Osteoblast (primary cell): ENCODE measurements at regions not wholly inside any gene's neighbourhood (a gene's known extent, or its start where the extent isn't known, plus 50 kb on each side); places are given as distances from the start of the nearest gene placed in this dataset.

Experiments
- DNase-seq: peaks from one replicate; pipeline ENCODE4 v3.0.0; 2011; ENCODE audit warnings: low spot score, mixed read lengths; ENCODE audit not compliant: insufficient read length; ENCODE audit errors: missing footprints
- H2AFZ ChIP-seq: 2 replicates; pipeline ENCODE4 v1.6.0; 2011; ENCODE audit warnings: mild to moderate bottlenecking, low read length
- H3K27ac ChIP-seq: 2 replicates; pipeline ENCODE4 v1.5.1; 2011; ENCODE audit warnings: mild to moderate bottlenecking, low read depth, low read length, moderate library complexity
- H3K27me3 ChIP-seq: 2 replicates; pipeline ENCODE4 v1.6.0; 2012; ENCODE audit warnings: mild to moderate bottlenecking, control low read depth, inconsistent platforms, low read length, moderate library complexity; ENCODE audit not compliant: insufficient read depth
- H3K36me3 ChIP-seq: 2 replicates; pipeline ENCODE4 v1.5.1; 2011; ENCODE audit warnings: mild to moderate bottlenecking, low read length, control low read depth, moderate library complexity; ENCODE audit not compliant: insufficient read depth
- H3K4me1 ChIP-seq: 2 replicates; pipeline ENCODE4 v1.5.1; 2011; ENCODE audit warnings: mild to moderate bottlenecking, low read length, control low read depth, moderate library complexity; ENCODE audit not compliant: insufficient read depth
- H3K4me2 ChIP-seq: 2 replicates; pipeline ENCODE4 v1.6.0; 2011; ENCODE audit warnings: mild to moderate bottlenecking, low read length; ENCODE audit not compliant: insufficient read depth
- H3K4me3 ChIP-seq: fragments of 200-600 bp; sonication (generic); 3 replicates; pipeline ENCODE4 v1.5.1; 2012; ENCODE audit warnings: mild to moderate bottlenecking, low read length, inconsistent platforms; ENCODE audit not compliant: insufficient read depth
- H3K79me2 ChIP-seq: 2 replicates; pipeline ENCODE4 v1.6.0; 2012; ENCODE audit warnings: mild to moderate bottlenecking, low read length, control low read depth, inconsistent platforms; ENCODE audit not compliant: insufficient read depth
- H3K9me3 ChIP-seq: 2 replicates; pipeline ENCODE4 v1.5.1; 2011; ENCODE audit warnings: low read depth, low read length, control low read depth
- H4K20me1 ChIP-seq: 2 replicates; pipeline ENCODE4 v1.6.0; 2012; ENCODE audit warnings: mild to moderate bottlenecking, low read length, control low read depth; ENCODE audit not compliant: insufficient read depth
- CTCF ChIP-seq: IDR thresholded peaks from 2 replicates; pipeline ENCODE4 v1.5.1; 2011; ENCODE audit warnings: mild to moderate bottlenecking, low read depth, low read length, moderate library complexity; ENCODE audit errors: extremely low read depth

- Histone ChIP-seq H3K4me3 (no peak overlapping the region), H2AFZ (no peak overlapping the region), H3K27ac (no peak overlapping the region), H3K9me3 (no peaks in the 10 kb centered on the region), H3K4me1 (no peaks in the 10 kb centered on the region), H4K20me1 (no peaks in the 10 kb centered on the region), H3K4me2 (no peak overlapping the region), H3K36me3 (no peaks in the 10 kb centered on the region), H3K79me2 (no peaks in the 10 kb centered on the region), H3K27me3 (peaks cover 16% of the 10 kb centered on the region)
- no peak for TF ChIP-seq CTCF
- DNase-seq, result peak; percentile 68
These were observed 168.8 kb downstream of the RCN1 start for GRCh38 chr11:32259641-32260081.

- Histone ChIP-seq H3K36me3 (no peaks in the 10 kb centered on the region), H3K27me3 (peaks cover 7% of the 10 kb centered on the region), H3K4me1 (no peaks in the 10 kb centered on the region), H3K4me2 (no peak overlapping the region), H3K27ac (no peak overlapping the region), H3K9me3 (no peaks in the 10 kb centered on the region), H4K20me1 (no peaks in the 10 kb centered on the region), H3K79me2 (no peaks in the 10 kb centered on the region), H3K4me3 (no peak overlapping the region), H2AFZ (no peak overlapping the region)
- DNase-seq, result no peak
- no peak for TF ChIP-seq CTCF
These were observed 171.5 kb downstream of the RCN1 start for GRCh38 chr11:32262367-32262766.

GRCh38 chr11:32265911-32266310 is 169.4 kb downstream of the WT1 start:
- no peak overlapping the region for H2AFZ ChIP-seq
- no peak for TF ChIP-seq CTCF
- no peak overlapping the region for H3K27ac ChIP-seq
- no peaks in the 10 kb centered on the region for H3K9me3 ChIP-seq
- H4K20me1 ChIP-seq, result no peaks in the 10 kb centered on the region
- H3K36me3 ChIP-seq, result no peaks in the 10 kb centered on the region
- no peaks in the 10 kb centered on the region for H3K79me2 ChIP-seq
- no peak overlapping the region for H3K4me3 ChIP-seq
- DNase-seq, result no peak
- H3K4me2 ChIP-seq, result no peak overlapping the region
- H3K4me1 ChIP-seq, result no peaks in the 10 kb centered on the region
- no peaks in the 10 kb centered on the region for H3K27me3 ChIP-seq

- no peak overlapping the region for H3K4me2 ChIP-seq
- no peak overlapping the region for H3K4me3 ChIP-seq
- H3K4me1 ChIP-seq, result no peaks in the 10 kb centered on the region
- H3K9me3 ChIP-seq, result no peaks in the 10 kb centered on the region
- no peaks in the 10 kb centered on the region for H3K36me3 ChIP-seq
- no peak overlapping the region for H3K27ac ChIP-seq
- no peak for TF ChIP-seq CTCF
- H3K27me3 ChIP-seq, result no peaks in the 10 kb centered on the region
- no peak for DNase-seq
- H3K79me2 ChIP-seq, result no peaks in the 10 kb centered on the region
- no peak overlapping the region for H2AFZ ChIP-seq
- no peaks in the 10 kb centered on the region for H4K20me1 ChIP-seq
These were observed 168.7 kb downstream of the WT1 start for GRCh38 chr11:32266601-32267000.
